ENCODE measurements at regions not wholly inside any gene's neighbourhood (a gene's known extent, or its start where the extent isn't known, plus 50 kb on each side); places are given as distances from the start of the nearest gene placed in this dataset.

DNA sequence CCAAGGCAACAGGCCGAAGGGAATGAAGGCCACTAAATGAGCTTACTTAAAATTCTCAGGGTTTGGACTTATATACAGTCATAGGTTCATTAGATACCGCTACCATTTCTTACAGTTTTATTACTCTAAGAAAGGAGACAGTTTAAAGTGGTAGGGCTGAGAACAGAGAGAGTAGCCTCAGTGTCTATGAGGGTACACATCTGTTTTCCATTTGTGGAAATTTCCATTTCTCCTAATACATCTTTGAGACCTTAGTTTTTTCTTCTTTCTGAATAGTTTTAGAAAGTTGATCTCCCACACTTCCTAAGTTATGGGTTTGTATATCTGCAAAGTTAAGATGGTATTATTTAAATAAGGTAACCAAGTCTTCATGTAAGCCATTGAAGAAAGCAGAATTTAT is 1279.1 kb downstream of the NCAM2 start:
- TF ChIP-seq, protein P1, sequence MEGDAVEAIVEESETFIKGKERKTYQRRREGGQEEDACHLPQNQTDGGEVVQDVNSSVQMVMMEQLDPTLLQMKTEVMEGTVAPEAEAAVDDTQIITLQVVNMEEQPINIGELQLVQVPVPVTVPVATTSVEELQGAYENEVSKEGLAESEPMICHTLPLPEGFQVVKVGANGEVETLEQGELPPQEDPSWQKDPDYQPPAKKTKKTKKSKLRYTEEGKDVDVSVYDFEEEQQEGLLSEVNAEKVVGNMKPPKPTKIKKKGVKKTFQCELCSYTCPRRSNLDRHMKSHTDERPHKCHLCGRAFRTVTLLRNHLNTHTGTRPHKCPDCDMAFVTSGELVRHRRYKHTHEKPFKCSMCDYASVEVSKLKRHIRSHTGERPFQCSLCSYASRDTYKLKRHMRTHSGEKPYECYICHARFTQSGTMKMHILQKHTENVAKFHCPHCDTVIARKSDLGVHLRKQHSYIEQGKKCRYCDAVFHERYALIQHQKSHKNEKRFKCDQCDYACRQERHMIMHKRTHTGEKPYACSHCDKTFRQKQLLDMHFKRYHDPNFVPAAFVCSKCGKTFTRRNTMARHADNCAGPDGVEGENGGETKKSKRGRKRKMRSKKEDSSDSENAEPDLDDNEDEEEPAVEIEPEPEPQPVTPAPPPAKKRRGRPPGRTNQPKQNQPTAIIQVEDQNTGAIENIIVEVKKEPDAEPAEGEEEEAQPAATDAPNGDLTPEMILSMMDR (IDR thresholded peaks at IDR 0.05): no peak
- no peak for TF ChIP-seq POLR2A (IDR thresholded peaks at IDR 0.05)
